Suprapubic skin (tissue), 4 donors: ENCODE measurements at regions not wholly inside any gene's neighbourhood (a gene's known extent, or its start where the extent isn't known, plus 50 kb on each side); places are given as distances from the start of the nearest gene placed in this dataset.

ENCODE experiments used
- CTCF ChIP-seq, 2 donors: fragments of 200-600 bp in 1 of 2; fragments of 450-650 bp in 1 of 2; sonication (generic) in 1 of 2; IDR thresholded peaks; one replicate each; pipeline ENCODE4 v1.5.1; 2016 to 2019; ENCODE audit warnings: antibody characterized with exemption in 2 of 2, mild to moderate bottlenecking in 1 of 2, moderate library complexity in 1 of 2
- EP300 ChIP-seq: sonication (generic); formaldehyde crosslinking; IDR thresholded peaks from one replicate; pipeline ENCODE4 v1.6.1; 2017; ENCODE audit warnings: antibody characterized with exemption
- POLR2A ChIP-seq, 2 donors: fragments of 450-650 bp; IDR thresholded peaks; one replicate each; pipeline ENCODE4 v1.6.1; 2017; ENCODE audit warnings: antibody characterized with exemption in 2 of 2, mild to moderate bottlenecking in 2 of 2, moderate library complexity in 2 of 2
- POLR2AphosphoS5 ChIP-seq, 3 donors: sonication (generic); formaldehyde crosslinking; IDR thresholded peaks; one replicate each; pipeline ENCODE4 v1.6.1; 2017; ENCODE audit warnings: antibody characterized with exemption in 3 of 3

- TF ChIP-seq CTCF (IDR thresholded peaks at IDR 0.05), result no peak
- no peak for TF ChIP-seq POLR2A (IDR thresholded peaks at IDR 0.05)
- no peak for TF ChIP-seq POLR2AphosphoS5 (IDR thresholded peaks at IDR 0.05)
- TF ChIP-seq EP300, result no peak
These were observed 413.4 kb downstream of the TMEM38B start for GRCh38 chr9:106107716-106108115.
